Keratinocyte (primary cell): ENCODE measurements at regions not wholly inside any gene's neighbourhood (a gene's known extent, or its start where the extent isn't known, plus 50 kb on each side); places are given as distances from the start of the nearest gene placed in this dataset.

Experiments
- DNase-seq: peaks from one replicate; pipeline ENCODE4 v3.0.0-alpha.2; 2011; ENCODE audit warnings: low read depth, missing footprints, low spot score
- FAIRE-seq: peaks from 2 replicates; lab custom pipeline; 2011; peaks lifted over from hg19 to GRCh38; lab: Jason Lieb, UNC
- H2AFZ ChIP-seq: 2 replicates; pipeline ENCODE4 v1.6.0; 2012; ENCODE audit warnings: low read length, control low read depth, inconsistent platforms; ENCODE audit not compliant: control insufficient read depth
- H3K27ac ChIP-seq: 2 replicates; pipeline ENCODE4 v1.5.1; 2011; ENCODE audit warnings: low read length; ENCODE audit not compliant: control insufficient read depth, insufficient read depth
- H3K27me3 ChIP-seq: 3 replicates; pipeline ENCODE4 v1.6.0; 2011; ENCODE audit warnings: low read length; ENCODE audit not compliant: control insufficient read depth, insufficient read depth; ENCODE audit errors: extremely low read depth
- H3K36me3 ChIP-seq, 2 experiments: 2 replicates in 1 of 2; 3 replicates in 1 of 2; pipeline ENCODE4 v1.5.1; 2011; ENCODE audit warnings: low read length in 2 of 2, mild to moderate bottlenecking in 1 of 2; ENCODE audit not compliant: control insufficient read depth in 2 of 2, insufficient read depth in 2 of 2; ENCODE audit errors: extremely low read depth in 1 of 2
- H3K4me1 ChIP-seq: 3 replicates; pipeline ENCODE4 v1.5.1; 2011; ENCODE audit warnings: low read length; ENCODE audit not compliant: control insufficient read depth, insufficient read depth; ENCODE audit errors: extremely low read depth
- H3K4me2 ChIP-seq: 3 replicates; pipeline ENCODE4 v1.6.0; 2011; ENCODE audit warnings: low read depth, low read length; ENCODE audit not compliant: control insufficient read depth, insufficient read depth; ENCODE audit errors: extremely low read depth
- H3K4me3 ChIP-seq, 3 experiments: fragments of 200-600 bp in 1 of 3; sonication (generic) in 1 of 3; 2 replicates in 2 of 3; 3 replicates in 1 of 3; pipeline ENCODE4 v1.5.1; 2011 to 2016; ENCODE audit warnings: low read length in 3 of 3, mild to moderate bottlenecking in 3 of 3, control low read depth in 2 of 3, inconsistent platforms in 1 of 3, low read depth in 1 of 3, mixed read lengths in 1 of 3, mixed run types in 1 of 3, moderate library complexity in 1 of 3; ENCODE audit not compliant: control insufficient read depth in 2 of 3, insufficient read depth in 2 of 3; ENCODE audit errors: extremely low read depth in 1 of 3
- H3K79me2 ChIP-seq: 2 replicates; pipeline ENCODE4 v1.6.0; 2012; ENCODE audit warnings: low read length; ENCODE audit not compliant: control insufficient read depth, insufficient read depth
- H3K9ac ChIP-seq: 3 replicates; pipeline ENCODE4 v1.6.0; 2011; ENCODE audit warnings: low read length; ENCODE audit not compliant: control insufficient read depth, insufficient read depth; ENCODE audit errors: extremely low read depth
- H3K9me1 ChIP-seq: 3 replicates; pipeline ENCODE4 v1.6.0; 2011; ENCODE audit warnings: low read length; ENCODE audit not compliant: control insufficient read depth, insufficient read depth; ENCODE audit errors: extremely low read depth
- H3K9me3 ChIP-seq: 2 replicates; pipeline ENCODE4 v1.5.1; 2012; ENCODE audit warnings: low read depth, low read length; ENCODE audit not compliant: control insufficient read depth
- H4K20me1 ChIP-seq: 3 replicates; pipeline ENCODE4 v1.6.0; 2011; ENCODE audit warnings: low read length; ENCODE audit not compliant: control insufficient read depth, insufficient read depth; ENCODE audit errors: extremely low read depth
- EZH2 ChIP-seq: IDR thresholded peaks from one replicate; pipeline ENCODE4 v1.6.1; 2012; ENCODE audit warnings: inconsistent platforms, mild to moderate bottlenecking, low read length, moderate library complexity
- dilution Hi-C: fragments of 300-500 bp; cut with MboI; formaldehyde crosslinking; loops from one replicate; pipeline ENCODE4 v1.7.0; 2020; ENCODE audit warnings: low sequenced_read_pairs; ENCODE audit not compliant: extremely low pct_ligation_motif_present
- TF ChIP-seq, protein P1 (sequence below), 3 experiments: IDR thresholded peaks in 1 of 3; conservative IDR thresholded peaks in 1 of 3; optimal IDR thresholded peaks in 1 of 3; 2 replicates in 2 of 3; 3 replicates in 1 of 3; pipeline versions ENCODE3 to v1.5.1; 2011; ENCODE audit warnings: low read length in 3 of 3, mild to moderate bottlenecking in 3 of 3, moderate library complexity in 2 of 3, control low read depth in 1 of 3, inconsistent platforms in 1 of 3; ENCODE audit not compliant: insufficient read depth in 2 of 3; ENCODE audit errors: extremely low read depth in 1 of 3

DNA sequence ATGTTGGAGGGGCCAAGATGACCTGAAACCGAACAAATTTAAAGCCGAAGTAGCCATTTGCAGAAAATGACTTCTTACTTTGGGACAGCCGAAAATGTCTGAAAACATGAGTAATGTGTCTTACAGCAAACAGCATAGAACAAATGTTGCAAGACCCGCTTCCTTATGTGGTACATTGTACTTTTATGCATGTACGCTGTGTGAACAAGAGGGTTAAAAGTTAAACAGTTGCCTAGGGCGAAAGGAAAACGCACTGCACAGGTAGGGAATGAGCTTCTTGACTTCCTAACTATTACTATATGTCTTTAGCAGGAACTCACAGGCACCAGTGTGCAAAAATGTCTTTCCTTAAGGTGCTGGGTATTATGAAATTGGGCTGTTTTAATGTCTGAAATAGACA, 303.5 kb upstream of the MGMT start:
- Histone ChIP-seq H3K36me3 (no peaks in the 10 kb centered on the region), H4K20me1 (no peaks in the 10 kb centered on the region), H3K27me3 (no peaks in the 10 kb centered on the region), H3K9ac (no peak overlapping the region), H3K79me2 (no peaks in the 10 kb centered on the region), H3K9me1 (no peaks in the 10 kb centered on the region), H3K4me3 (no peak overlapping the region), H3K4me2 (no peak overlapping the region), H3K9me3 (no peaks in the 10 kb centered on the region), H3K4me1 (no peaks in the 10 kb centered on the region), H3K27ac (no peak overlapping the region), H2AFZ (no peak overlapping the region)
- TF ChIP-seq, protein P1, sequence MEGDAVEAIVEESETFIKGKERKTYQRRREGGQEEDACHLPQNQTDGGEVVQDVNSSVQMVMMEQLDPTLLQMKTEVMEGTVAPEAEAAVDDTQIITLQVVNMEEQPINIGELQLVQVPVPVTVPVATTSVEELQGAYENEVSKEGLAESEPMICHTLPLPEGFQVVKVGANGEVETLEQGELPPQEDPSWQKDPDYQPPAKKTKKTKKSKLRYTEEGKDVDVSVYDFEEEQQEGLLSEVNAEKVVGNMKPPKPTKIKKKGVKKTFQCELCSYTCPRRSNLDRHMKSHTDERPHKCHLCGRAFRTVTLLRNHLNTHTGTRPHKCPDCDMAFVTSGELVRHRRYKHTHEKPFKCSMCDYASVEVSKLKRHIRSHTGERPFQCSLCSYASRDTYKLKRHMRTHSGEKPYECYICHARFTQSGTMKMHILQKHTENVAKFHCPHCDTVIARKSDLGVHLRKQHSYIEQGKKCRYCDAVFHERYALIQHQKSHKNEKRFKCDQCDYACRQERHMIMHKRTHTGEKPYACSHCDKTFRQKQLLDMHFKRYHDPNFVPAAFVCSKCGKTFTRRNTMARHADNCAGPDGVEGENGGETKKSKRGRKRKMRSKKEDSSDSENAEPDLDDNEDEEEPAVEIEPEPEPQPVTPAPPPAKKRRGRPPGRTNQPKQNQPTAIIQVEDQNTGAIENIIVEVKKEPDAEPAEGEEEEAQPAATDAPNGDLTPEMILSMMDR (optimal IDR thresholded peaks at IDR 0.05 in 1 of 3, IDR thresholded peaks at IDR 0.05 in 1 of 3, conservative IDR thresholded peaks at IDR 0.05 in 1 of 3; ENCODE audit: extremely low read depth in 1 of 3, insufficient read depth in 2 of 3, low read length in 3 of 3) = no peak
- no peak for TF ChIP-seq EZH2
- dilution Hi-C loops = no loop called here
- FAIRE-seq (no peak), DNase-seq (no peak)

DNA sequence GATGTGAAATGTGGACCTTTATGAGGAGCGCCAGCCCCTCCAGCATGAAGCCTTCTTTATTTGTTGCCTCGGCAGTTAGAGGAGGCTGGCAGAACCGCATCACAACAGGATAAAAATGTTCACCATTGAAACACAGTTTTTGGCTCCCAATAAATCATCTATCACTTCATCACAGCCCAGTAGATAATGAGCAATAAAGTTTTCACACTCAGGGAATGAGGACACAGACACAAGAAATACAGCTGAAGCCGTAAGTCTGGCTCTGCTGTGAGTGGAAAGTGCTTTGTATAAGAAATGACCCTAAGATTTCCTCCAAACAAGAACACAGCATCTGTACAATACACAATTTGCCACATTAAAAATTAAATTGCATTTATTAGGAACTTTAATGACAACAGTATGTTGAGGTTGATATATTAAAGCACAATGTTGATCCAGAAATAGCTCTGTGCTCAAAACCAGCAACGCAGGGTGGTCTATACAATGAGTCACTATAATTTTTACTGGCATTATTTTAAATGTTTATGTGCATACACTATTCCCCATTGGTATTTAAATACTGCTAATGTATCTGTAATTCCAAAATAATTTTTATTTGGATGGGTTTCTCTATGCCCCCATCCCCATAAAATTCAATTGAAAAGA, 301.8 kb upstream of the MGMT start:
- Histone ChIP-seq H3K27me3 (no peaks in the 10 kb centered on the region), H4K20me1 (no peaks in the 10 kb centered on the region), H3K79me2 (no peaks in the 10 kb centered on the region), H3K9me1 (no peaks in the 10 kb centered on the region), H3K9me3 (no peaks in the 10 kb centered on the region), H3K27ac (no peak overlapping the region), H3K4me3 (no peak overlapping the region), H3K36me3 (no peaks in the 10 kb centered on the region), H2AFZ (no peak overlapping the region), H3K4me1 (no peaks in the 10 kb centered on the region), H3K4me2 (no peak overlapping the region), H3K9ac (no peak overlapping the region)
- DNase-seq = no peak
- dilution Hi-C loops = no loop called here
- TF ChIP-seq EZH2 = no peak
- TF ChIP-seq, protein P1 (optimal IDR thresholded peaks at IDR 0.05 in 1 of 3, IDR thresholded peaks at IDR 0.05 in 1 of 3, conservative IDR thresholded peaks at IDR 0.05 in 1 of 3; ENCODE audit: extremely low read depth in 1 of 3, insufficient read depth in 2 of 3, low read length in 3 of 3) = no peak
- no peak for FAIRE-seq
